ENCODE measurements at regions not wholly inside any gene's neighbourhood (a gene's known extent, or its start where the extent isn't known, plus 50 kb on each side); places are given as distances from the start of the nearest gene placed in this dataset.

DNA sequence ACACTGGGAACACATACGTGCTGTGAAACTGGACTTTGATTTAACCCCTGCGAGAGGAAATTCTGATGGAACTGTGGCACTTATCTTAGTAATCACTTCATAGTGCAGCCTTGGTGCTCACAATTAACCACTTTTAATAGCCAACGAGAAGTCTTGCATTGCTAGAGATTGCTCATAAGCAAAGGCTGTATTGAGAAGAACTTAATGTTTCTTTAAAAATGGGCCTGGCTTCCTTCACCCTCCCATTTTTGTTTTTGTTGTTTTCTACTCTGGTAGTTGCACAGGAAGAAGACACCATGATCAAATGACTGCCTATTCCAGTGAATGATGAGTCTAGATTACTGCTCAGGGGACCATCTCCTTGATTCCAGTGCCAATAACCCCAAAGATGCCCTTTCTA, 52.5 kb upstream of the NKAP start:
- TF ChIP-seq, protein P1, sequence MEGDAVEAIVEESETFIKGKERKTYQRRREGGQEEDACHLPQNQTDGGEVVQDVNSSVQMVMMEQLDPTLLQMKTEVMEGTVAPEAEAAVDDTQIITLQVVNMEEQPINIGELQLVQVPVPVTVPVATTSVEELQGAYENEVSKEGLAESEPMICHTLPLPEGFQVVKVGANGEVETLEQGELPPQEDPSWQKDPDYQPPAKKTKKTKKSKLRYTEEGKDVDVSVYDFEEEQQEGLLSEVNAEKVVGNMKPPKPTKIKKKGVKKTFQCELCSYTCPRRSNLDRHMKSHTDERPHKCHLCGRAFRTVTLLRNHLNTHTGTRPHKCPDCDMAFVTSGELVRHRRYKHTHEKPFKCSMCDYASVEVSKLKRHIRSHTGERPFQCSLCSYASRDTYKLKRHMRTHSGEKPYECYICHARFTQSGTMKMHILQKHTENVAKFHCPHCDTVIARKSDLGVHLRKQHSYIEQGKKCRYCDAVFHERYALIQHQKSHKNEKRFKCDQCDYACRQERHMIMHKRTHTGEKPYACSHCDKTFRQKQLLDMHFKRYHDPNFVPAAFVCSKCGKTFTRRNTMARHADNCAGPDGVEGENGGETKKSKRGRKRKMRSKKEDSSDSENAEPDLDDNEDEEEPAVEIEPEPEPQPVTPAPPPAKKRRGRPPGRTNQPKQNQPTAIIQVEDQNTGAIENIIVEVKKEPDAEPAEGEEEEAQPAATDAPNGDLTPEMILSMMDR (conservative IDR thresholded peaks at IDR 0.05; ENCODE audit: low read depth, low read length), result no peak
- TF ChIP-seq EZH2 (IDR thresholded peaks at IDR 0.05; ENCODE audit: borderline replicate concordance, low read depth, low read length, poor library complexity, severe bottlenecking), result no peak

Data from A673 (cell line).